CD4-positive, alpha-beta T cell treated with Interleukin-17A for 4 hours (primary cell): ENCODE measurements at regions not wholly inside any gene's neighbourhood (a gene's known extent, or its start where the extent isn't known, plus 50 kb on each side); places are given as distances from the start of the nearest gene placed in this dataset.

ENCODE experiments used
- DNase-seq: peaks from one replicate; pipeline ENCODE4 v3.0.0-alpha.2; 2020; ENCODE audit warnings: mixed read lengths

DNA sequence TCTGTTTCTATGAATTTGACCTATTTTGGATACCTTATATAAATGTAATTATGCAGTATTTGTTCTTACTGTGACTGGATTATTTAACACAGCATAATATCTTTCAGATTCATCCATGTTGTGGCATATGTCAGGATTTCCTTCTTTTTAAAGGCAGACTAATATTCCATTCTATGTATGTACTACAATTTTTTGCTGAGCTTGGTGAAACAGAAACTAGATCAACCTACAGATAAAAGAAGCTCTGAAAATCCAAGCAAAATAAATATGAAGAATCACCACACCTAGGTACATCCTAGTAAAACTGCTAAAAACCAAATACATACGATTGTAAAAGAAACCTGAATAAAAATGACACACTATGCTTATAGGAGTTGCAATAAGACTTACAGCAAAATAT, 300.5 kb downstream of the HTR7 start:
- DNase-seq = no peak

DNA sequence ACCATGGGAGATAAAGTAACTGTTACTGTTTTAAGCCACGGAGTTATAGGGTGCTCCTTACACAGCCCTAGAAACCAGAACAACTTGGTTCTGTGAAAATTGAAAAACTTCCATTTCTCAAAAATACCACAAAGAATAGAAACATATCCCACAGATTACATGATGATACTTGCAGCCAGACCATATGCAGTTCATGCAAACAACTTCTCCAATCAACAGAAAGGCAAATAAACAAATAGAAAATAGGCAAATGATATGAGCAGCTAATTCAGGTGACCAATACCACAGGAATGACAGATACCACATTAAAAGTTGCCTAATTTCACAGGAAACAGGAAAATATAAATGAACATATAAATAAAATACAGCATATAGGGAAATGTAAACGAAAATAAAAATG, 297.5 kb downstream of the HTR7 start:
- no peak for DNase-seq

DNA sequence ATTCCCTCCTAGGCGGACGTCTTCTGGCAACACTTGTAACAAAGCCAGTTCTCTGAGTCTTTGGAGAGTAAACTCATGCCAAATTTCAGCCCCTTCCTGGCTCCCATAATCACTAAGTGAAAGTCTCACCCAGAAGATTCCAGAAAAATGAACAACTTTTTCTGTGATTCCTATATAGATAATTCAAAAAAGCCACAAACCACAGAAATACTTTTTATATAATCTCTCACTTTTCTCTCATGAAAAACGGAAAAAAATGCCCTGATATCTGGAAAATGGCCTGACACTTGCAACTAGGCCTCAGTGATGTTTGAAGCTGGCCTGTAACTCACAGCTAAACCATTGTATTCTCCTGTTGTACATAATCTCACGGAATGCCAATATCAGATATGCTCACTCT, 296.2 kb downstream of the HTR7 start:
- DNase-seq = no peak

DNA sequence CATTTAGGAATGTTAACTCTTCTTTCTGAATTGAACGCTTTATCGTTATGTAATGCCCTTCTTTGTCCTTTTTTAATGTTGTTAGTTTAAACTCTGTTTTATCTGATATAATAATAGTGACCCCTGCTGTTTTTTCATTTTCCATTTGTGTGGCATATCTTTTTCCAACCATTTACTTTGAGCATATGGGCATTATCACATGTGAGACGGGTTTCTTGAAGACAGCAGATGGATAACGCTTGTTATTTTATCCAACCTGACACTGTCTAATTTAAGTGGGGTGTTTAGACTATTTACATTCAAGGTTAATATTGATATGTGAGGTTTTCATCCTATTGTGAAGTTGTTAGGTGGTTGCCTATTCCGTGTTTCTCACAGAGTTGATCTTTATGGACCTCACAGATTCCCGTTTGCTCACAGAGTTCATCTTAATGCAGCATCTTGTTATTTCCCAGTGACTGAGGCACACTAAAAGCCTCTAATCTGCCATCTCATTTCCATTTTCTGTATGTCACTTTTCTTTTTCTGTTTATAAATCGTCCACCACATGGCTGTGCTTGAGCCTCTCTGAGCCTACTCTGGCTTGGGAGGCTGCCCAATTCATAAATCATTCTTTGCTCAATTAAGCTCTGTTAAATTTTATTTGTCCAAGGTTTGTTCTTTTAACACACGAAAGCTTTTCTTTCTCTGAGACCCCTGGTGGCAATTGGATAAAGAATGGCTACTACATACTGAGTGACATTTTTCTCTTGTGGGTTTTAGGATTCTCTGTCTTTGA, 286.2 kb downstream of the HTR7 start:
- no peak for DNase-seq

DNA sequence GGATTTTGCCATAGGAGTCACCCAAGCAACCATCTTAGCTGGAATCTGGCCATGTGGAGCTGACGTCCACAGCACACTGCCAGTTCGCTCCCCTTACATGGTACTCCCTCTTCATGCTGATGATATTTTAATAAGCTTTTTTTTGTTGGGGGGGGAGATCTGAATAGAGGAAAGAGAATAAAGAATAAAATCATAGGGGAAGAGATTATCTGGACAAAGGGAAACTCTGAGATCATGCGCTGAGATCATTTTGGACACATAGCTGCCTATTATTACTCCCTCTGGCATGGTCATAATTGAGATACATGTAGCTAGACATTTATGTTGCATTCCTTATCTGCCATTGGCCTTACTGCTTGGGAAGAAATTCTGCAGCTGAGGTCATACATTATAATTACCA, 282.7 kb downstream of the HTR7 start:
- DNase-seq = no peak

DNA sequence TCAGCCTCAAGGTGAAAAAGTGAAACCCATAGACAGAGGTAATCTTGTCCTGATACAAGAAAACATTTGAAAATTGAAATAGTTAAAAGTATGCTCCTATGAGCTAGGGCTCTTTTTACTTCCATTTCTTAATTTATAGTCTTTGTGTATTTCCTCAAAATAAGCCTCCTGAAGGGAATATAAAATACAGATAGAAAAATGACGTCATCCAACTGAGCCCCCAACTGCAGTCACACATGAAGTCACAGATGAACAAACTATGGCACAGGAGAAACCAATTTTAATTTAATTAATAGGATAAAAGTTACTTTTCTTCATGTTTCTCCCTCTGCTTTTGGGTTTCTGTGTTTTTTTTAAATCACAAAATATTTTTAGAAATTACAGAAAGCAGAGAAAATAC, 280.3 kb downstream of the HTR7 start:
- no peak for DNase-seq

DNA sequence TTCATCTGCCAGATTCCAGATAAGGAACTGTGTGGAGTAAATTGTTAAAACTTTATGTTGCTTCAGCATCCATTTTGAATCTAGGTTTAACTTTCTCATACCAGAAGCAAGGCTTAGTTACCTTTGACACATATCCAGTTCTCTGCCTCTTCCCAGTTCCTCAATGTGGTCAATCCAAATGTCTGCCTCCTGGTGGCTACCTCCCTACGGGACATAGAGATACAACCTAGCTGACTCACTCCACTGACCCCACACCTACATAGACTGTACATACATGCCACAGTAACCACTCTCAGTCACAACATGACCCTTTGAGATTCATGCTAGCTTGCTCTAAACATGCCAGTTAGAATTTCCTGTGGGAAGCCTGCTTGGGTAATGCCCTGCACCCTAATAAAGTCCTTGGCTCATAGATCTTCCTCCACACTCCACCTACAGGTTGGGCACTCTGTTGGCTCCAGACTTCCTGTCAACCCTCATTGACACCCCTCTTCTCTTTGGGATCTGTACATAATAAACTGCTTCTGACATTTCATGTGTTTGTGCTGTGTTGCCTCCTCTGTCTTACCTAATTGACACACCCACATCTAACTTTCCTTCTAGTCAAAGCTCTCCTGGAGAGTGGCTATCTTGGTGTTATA, 278.1 kb downstream of the HTR7 start:
- DNase-seq = no peak

DNA sequence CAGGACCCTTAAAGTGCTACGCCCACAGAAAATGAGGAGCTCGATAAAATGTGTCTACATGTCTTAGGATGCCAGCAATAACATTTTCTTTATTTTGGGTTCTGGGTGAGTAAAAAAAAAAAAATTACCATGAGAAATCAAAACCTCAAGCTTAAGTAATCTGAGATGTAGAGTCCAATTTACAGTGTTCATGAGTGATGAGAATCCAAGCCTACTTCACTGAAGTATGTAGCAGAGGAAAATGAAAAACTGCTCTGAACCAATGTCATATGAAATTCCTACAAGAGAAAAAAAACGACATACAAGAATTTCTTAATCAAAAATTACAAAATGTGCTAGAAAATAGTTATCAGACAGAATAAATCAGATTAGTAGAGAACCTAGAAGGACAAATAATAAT, 274.4 kb downstream of the HTR7 start:
- DNase-seq = no peak

DNA sequence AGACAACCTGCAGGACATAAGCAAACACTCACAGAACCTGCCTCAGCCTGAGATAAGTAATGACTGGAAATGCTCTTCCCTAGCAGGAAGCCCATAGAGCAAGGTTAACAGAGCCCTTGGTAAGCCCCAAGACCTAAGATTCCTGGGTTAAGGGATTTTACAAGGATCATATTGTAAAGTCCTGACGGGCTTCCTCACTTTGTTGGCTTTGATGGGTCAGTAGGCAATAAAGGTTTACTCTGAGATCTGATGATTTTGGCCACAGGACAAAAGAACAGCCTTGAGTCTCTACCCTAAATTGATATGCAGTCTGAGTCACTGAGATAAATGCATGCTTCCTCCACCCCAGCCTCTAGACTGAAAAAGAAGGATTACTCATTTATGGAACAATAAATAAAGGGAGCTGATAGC, 270.8 kb downstream of the HTR7 start:
- no peak for DNase-seq

DNA sequence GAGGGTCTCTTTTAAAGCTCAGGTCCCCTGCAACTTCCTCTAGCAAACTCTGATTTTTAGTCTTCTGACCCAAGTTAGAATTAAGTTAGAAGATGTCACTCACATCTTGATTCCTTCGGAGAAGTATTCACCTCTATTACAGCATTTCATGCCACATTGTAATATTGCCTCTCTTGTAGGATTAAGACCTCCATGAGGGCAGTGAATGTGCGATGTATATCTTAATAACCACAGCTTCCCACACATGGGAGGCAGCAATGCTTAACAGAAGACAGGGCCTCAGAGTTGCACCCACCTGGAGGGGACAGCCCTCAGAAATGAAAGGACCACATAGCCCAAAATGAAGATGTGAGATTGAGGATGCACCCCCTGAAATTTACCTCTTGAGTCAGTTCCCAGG, 270.3 kb downstream of the HTR7 start:
- DNase-seq = no peak

DNA sequence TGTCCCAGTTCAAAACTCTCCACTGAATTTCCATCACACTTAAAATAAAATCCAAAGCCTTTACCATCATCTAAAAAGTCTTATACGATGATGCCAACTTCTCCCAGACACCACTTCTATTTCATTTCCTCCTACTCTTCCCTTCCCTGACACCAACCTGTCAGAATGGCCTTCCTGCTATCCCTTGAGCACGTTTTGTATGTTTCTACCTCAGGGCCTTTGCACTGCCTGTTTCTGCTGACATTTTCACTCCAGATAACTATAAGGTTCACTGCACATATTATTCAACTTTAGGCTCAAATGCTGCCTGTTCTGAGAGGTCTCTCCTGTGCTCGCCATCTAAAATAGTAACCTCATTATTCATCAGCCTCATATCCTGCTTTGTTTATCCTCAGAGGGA, 269.6 kb downstream of the HTR7 start:
- DNase-seq = no peak

DNA sequence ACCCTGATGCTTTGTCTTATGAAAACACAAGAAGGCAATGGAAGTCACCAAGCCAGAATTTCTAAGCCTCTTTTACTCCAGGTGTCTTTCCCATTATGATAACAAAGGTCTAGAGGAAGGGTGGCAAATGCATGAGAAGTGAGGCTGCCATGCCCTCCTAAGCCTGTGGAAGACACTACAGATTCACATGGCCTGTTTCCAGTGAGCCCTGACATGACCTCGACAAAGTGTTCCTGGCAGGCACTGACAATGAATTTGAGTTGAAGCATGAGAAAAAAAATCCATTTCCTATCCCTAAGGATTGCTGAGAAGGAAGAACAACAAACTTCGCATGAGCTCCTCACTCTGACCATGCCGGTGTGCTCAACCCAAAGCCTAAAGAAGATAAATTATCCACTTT, 268.0 kb downstream of the HTR7 start:
- DNase-seq = no peak

DNA sequence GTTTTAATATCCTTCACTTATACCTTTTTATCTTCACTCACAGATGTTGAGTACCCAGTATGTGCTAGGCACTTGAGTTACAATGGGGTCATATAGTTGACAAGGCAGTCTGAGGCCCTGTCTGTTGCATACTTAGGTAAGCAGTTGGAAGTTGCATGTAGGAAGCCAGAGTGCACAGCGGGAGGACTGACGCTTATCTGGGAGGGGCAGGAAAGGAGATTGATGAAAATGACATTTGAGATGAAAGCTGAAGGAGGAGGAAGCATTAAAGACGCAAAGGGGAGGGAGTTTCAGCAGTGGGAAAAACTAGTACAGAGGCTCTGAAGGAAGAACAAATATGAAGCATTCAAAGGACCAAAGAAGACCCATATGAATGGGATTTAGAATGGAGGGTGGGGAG, 266.2 kb downstream of the HTR7 start:
- DNase-seq = no peak

DNA sequence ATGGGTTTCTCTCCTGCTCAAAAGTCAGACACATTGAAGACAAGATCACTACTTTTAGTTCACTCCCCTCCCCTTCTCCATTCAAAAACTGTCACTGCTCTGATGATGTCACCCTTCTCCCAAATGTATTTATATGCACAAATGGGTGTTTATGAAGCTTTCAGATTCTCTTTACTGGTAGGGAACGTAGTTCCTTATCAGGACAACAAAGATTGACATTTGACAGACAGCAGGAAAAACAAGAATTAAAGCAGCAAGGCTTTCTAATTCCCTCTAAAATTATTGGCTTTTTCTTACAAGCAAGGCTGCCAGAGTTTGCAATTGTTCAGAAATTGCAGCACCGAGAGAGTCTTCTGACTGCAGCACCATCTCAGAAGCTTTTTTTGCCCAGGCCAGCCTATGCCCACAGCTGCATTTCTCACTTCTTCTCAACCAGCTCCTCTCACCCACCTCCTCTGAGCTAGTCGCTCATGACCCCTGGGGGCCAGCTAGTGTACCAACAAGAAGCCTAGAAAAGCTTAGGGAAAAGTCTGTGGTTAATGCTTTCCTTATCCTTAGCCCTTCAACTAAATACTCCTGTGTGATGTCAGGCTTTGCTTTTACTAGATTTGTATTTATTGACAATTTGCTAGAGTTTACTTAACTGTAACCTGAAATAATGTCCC, 265.1 kb downstream of the HTR7 start:
- peak; percentile 3 for DNase-seq

DNA sequence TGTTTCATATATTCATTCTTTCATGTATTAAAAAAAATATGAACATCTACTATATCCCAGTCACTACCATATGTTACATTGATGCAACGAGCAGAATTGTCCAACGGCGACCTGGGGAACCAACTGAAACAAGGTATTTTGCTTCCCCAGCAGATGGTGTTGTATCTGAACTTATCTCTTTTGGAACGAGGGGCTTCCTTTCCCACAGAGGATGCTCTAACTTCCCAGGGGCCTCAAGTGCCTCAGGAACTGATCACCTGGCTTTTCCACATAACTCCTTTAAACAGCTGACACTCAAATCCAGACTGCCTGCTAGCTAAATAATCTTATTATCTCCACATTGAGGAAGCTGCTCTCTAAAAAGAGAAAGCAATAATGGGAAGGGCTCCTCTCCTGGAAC, 259.3 kb downstream of the HTR7 start:
- DNase-seq = no peak

DNA sequence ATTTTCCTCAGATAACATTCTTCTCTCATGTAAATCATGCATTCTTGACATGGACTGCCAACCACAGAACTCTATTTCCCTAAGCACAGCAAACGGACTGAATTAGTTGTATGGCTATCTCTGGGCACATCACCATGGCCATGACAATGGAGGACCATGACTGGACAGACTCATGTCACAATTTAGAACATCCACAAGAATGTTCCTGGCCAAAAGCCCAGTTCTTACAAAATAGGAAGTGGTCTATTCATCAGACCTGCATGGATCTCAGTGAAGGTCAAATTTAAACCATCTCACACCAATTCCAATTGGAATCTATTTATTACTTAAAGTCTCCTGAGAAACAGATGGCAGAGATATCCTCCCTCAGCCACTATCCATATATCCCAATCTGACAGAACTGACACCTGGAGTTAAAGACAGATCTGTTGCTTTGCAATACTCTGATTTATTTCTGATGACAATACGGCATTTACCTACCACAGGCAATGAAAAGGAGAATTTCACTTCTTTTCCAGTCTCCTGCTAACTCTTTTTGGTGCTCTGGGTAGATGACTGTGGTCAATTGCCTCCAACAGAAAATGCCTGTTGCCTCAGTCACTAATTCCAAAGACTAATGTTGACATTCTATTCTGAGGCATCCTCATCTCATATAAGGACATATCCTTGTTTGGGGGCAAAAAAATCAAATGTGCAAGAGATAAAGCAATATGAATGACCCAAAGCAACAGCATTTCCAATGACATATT, 254.8 kb downstream of the HTR7 start:
- no peak for DNase-seq

DNA sequence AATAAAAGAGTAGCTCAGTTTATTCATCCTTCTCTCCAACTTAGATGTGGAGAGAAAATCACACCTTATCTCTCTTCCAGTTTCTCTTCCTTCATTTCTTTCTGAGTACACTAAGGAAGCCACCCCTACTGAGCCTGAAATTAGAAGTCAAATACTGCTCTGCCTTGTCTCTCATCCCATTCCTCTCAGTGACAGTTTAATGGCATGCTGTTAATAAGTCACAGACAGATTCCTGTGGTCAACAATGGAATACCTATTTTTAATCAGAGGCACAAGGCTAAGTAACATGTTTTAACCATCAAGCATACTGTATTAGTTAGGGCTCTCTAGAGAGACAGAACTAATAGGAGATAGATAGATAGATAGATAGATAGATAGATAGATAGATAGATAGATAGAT, 253.2 kb downstream of the HTR7 start:
- no peak for DNase-seq

DNA sequence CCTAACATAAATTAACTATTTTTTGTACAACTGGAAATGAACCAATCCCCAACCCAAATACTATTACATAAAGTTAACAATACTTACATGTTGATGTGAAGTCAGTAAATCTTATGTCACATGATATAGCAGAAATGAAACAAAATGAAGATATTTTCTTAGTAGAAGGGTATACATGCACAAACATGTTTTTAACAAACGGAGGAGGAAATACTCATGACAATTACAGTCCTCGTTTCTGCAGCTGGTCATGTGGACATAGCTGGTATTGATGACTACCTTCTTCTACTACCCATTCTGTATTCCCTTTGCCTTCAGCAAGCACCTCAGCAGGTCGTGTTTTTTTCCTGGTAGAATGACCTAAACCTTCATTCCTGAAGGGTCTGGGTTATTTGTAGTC, 252.3 kb downstream of the HTR7 start:
- no peak for DNase-seq

DNA sequence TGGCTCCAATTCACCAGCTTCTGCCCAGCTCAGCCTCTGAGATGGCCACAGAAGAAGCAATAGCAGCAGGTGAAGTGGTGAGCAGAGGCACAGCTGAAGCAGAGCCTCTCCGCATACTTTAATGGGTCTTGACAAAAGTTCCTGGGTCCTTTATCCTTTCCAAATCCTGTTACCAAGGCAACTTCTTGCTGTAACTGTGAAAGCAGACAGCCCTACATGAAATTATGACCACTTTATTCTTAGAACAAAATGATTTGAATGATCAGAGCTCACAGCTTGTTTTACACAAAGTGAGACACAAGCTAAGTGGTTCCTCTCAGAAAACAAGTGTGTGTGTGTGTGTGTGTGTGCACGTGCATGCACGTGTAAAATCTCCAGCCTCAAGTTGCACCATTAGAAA, 245.6 kb downstream of the HTR7 start:
- DNase-seq = no peak

DNA sequence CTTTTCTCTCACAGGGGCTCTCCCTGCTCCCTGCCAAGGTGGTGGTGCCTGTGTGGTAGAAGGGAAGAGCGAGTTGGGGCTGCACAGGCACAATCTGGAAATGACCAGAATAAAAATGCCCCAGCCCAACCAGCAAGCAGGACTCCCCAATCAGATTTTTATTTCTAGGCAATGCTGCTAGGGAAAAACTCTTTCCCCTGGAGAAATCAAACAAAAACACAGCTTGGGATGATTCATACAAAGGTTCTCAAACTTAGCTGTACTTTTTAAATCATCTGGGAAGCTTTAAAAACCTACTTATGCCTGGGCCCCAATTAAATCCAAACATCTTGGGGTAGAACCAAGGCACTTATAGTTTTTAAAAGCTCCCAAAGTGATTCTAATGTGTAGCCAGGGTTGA, 243.2 kb downstream of the HTR7 start:
- DNase-seq = no peak

DNA sequence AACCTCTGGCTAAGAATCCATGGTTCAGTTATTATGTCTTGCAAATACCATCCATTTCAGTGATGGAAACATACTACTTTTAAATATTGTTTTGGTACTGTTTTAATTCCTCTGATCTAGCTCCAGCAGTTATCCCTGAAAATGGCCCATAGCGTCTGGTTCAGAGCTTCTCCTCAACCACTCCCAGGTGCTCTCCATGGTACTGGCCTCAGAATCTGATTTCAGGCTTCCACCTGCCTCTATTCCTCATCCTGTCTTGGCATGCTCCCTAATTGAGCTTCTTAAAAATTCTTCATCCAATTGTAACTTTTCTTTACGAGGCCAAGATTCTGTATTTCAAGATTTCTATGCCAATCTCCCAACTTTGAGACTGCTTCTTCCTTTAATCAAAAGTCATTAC, 236.3 kb downstream of the HTR7 start:
- DNase-seq = no peak

DNA sequence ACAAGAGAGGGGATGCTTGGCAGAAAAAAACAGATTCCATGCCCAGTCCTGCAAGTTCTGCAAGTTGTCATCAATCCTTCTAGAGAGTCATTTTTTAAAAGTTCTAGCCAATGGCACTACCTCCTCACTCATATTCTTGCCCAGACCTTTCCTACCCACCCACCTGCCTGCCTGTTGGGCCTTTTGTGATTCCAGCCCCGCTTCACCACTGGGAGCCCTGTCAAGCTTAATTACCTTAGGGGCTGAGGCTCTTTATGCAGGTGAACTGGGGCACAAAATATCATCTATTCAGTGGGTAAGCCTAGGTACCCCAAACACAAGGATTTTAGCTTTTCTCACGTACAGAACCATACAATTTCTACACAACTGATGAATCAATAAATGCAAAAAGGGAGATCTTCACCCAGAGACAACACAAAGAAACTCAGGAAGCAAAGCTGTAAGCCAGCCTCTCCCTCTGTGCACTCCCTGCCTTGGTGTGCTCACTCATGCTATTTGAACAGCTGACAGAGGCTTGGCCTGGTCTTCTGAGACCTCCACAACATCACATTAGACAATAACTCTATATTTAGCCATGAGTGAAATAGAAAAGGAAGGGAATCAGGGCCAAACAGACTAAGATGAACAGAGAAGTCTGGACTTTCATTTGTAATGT, 222.6 kb downstream of the HTR7 start:
- DNase-seq = no peak

DNA sequence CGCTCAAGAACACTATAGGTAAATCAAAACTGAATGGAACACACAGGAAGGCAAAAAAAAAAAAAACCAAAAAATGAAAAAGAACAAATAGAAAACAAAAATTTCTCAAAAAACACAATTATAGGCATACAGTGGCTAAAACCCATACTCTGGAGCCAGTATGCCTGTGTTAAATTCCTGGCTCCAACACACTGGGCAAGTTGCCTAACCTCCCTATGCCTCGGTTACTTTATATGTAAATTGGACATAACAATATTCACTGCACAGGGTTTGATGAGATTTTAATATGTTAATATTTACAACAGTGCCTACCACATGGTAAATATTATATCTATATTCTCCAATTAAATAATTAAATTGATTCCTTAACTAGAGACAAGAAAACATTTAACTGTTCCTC, 217.1 kb downstream of the HTR7 start:
- no peak for DNase-seq
